GM19239 (cell line): ENCODE measurements at regions not wholly inside any gene's neighbourhood (a gene's known extent, or its start where the extent isn't known, plus 50 kb on each side); places are given as distances from the start of the nearest gene placed in this dataset.
A peak's percentile ranks its signal among the peaks of the same experiment; 100 is the strongest.
"Not testable (repeated sequence)": the region's sequence is repeated elsewhere in the genome, so short reads cannot be mapped to it uniquely, and the experiment has no call there.

Experiments used
- DNase-seq: peaks from one replicate; pipeline ENCODE4 v3.0.0; 2011; ENCODE audit warnings: low spot score; ENCODE audit not compliant: insufficient read length
- FAIRE-seq: peaks from 2 replicates; lab custom pipeline; 2011; peaks lifted over from hg19 to GRCh38; lab: Jason Lieb, UNC

GRCh38 chr15:63434576-63435186 lies 53.0 kb upstream of the CA12 start:
- no peak for DNase-seq
- FAIRE-seq: no peak

- no peak for DNase-seq
- no peak for FAIRE-seq
Measured at GRCh38 chr15:63435204-63435820, 53.7 kb upstream of the CA12 start.

GRCh38 chr15:63436341-63436740 lies 54.7 kb upstream of the CA12 start:
- DNase-seq (no peak), FAIRE-seq (no peak)

- DNase-seq (peak; percentile 33), FAIRE-seq (no peak)
Measured at GRCh38 chr15:63436872-63437375, 55.3 kb upstream of the CA12 start.

GRCh38 chr15:63439536-63440264 lies 58.1 kb upstream of the CA12 start:
- no peak for DNase-seq
- FAIRE-seq: no peak

- no peak for DNase-seq
- no peak for FAIRE-seq
Measured at GRCh38 chr15:63440265-63440648, 58.6 kb upstream of the CA12 start.

GRCh38 chr15:63440756-63441155 lies 59.1 kb upstream of the CA12 start:
- no peak for DNase-seq
- no peak for FAIRE-seq

GRCh38 chr15:63441266-63441665 lies 59.6 kb upstream of the CA12 start:
- no peak for DNase-seq
- FAIRE-seq: no peak

- DNase-seq (no peak), FAIRE-seq (no peak)
Measured at GRCh38 chr15:63442080-63442479, 60.4 kb upstream of the CA12 start.

- DNase-seq: no peak
- no peak for FAIRE-seq
Measured at GRCh38 chr15:63444611-63445010, 59.8 kb upstream of the USP3 start.

GRCh38 chr15:63446255-63446654 lies 58.1 kb upstream of the USP3 start:
- FAIRE-seq (no peak), DNase-seq (no peak)

GRCh38 chr15:63447017-63447676 lies 57.2 kb upstream of the USP3 start:
- no peak for FAIRE-seq
- no peak for DNase-seq

- FAIRE-seq: no peak
- DNase-seq: no peak
Measured at GRCh38 chr15:63448266-63448665, 56.1 kb upstream of the USP3 start.

GRCh38 chr15:63448872-63449555 lies 55.4 kb upstream of the USP3 start:
- FAIRE-seq, DNase-seq: not testable (repeated sequence)

- DNase-seq (no peak), FAIRE-seq (no peak)
Measured at GRCh38 chr15:63449731-63450130, 54.7 kb upstream of the USP3 start.

GRCh38 chr15:63450884-63451225 lies 53.5 kb upstream of the USP3 start:
- FAIRE-seq (no peak), DNase-seq (no peak)

- FAIRE-seq (no peak), DNase-seq (no peak)
Measured at GRCh38 chr15:63451671-63452315, 52.6 kb upstream of the USP3 start.

- no peak for FAIRE-seq
- no peak for DNase-seq
Measured at GRCh38 chr15:63452552-63453136, 51.7 kb upstream of the USP3 start.

- DNase-seq (no peak), FAIRE-seq (no peak)
Measured at GRCh38 chr15:63453186-63453905, 51.0 kb upstream of the USP3 start.
